Mammary epithelial cell (primary cell): ENCODE measurements at regions not wholly inside any gene's neighbourhood (a gene's known extent, or its start where the extent isn't known, plus 50 kb on each side); places are given as distances from the start of the nearest gene placed in this dataset.

Experiments used
- CTCF ChIP-seq, 2 donors: IDR thresholded peaks in 1 of 2; conservative IDR thresholded peaks in 1 of 2; 2 replicates each; pipeline ENCODE4 v1.5.1; 2011 to 2012; ENCODE audit warnings: inconsistent platforms in 2 of 2, low read length in 2 of 2, mild to moderate bottlenecking in 2 of 2, control low read depth in 1 of 2, low read depth in 1 of 2; ENCODE audit not compliant: insufficient read depth in 1 of 2; ENCODE audit errors: extremely low read depth in 1 of 2
- EZH2 ChIP-seq: IDR thresholded peaks from 2 replicates; pipeline ENCODE4 v1.6.1; 2012; ENCODE audit warnings: low read length, inconsistent platforms, borderline replicate concordance

GRCh38 chr10:3002304-3002703 is 65.0 kb upstream of the PFKP start:
- TF ChIP-seq CTCF (conservative IDR thresholded peaks at IDR 0.05 in 1 of 2, IDR thresholded peaks at IDR 0.05 in 1 of 2; ENCODE audit: extremely low read depth in 1 of 2, insufficient read depth in 1 of 2, low read depth in 1 of 2, low read length in 2 of 2) (no peak), EZH2 (no peak)
